HEK293 (cell line): ENCODE measurements at regions not wholly inside any gene's neighbourhood (a gene's known extent, or its start where the extent isn't known, plus 50 kb on each side); places are given as distances from the start of the nearest gene placed in this dataset.

Source experiments
- CTCF ChIA-PET: fragments of 350-600 bp; formaldehyde crosslinking; extraction: SDS; loops from one replicate; lab custom pipeline; 2021; ENCODE audit warnings: antibody characterized with exemption; lab: Yijun Ruan, JAX
- POLR2A ChIA-PET: fragments of 300-600 bp; formaldehyde crosslinking; extraction: SDS; loops from one replicate; lab custom pipeline; 2020; ENCODE audit warnings: antibody characterized with exemption, inconsistent platforms; lab: Yijun Ruan, JAX
- H3K27ac ChIP-seq: fragments of 200-500 bp; sonication (Bioruptor generic); 2 replicates; pipeline ENCODE4 v1.5.1; 2014; ENCODE audit warnings: low read depth, low read length, control low read depth, inconsistent platforms; ENCODE audit errors: extremely low read depth
- H3K36me3 ChIP-seq, 2 experiments: fragments of 200-500 bp in 1 of 2; sonication (Bioruptor generic) in 1 of 2; 1 replicate in 1 of 2; 2 replicates in 1 of 2; pipeline ENCODE4 v1.5.1; 2014 to 2017; ENCODE audit warnings: inconsistent platforms in 2 of 2, low read length in 2 of 2; ENCODE audit not compliant: control insufficient read depth in 2 of 2, insufficient read depth in 1 of 2
- H3K4me1 ChIP-seq: fragments of 200-500 bp; sonication (Bioruptor generic); 2 replicates; pipeline ENCODE4 v1.5.1; 2014; ENCODE audit warnings: mild to moderate bottlenecking, low read length, inconsistent platforms; ENCODE audit not compliant: control insufficient read depth, insufficient read depth
- H3K4me3 ChIP-seq: 2 replicates; pipeline ENCODE4 v1.5.1; 2011; ENCODE audit warnings: low read depth, mild to moderate bottlenecking, control low read depth, low read length, moderate library complexity
- H3K9me3 ChIP-seq: fragments of 200-500 bp; sonication (Bioruptor generic); 2 replicates; pipeline ENCODE4 v1.5.1; 2014; ENCODE audit warnings: low read depth, low read length, inconsistent platforms; ENCODE audit not compliant: control insufficient read depth, insufficient read depth
- EGR2 ChIP-seq: fragments of 450-650 bp; formaldehyde crosslinking; IDR thresholded peaks from 2 replicates; pipeline ENCODE4 v1.5.1; 2016; ENCODE audit warnings: low read depth, missing biosample characterization, missing genetic modification characterization
- GLIS1 ChIP-seq: fragments of 450-650 bp; formaldehyde crosslinking; IDR thresholded peaks from 2 replicates; pipeline ENCODE4 v1.5.1; 2016; ENCODE audit warnings: missing biosample characterization, missing genetic modification characterization
- HOXC10 ChIP-seq: sonication (generic); formaldehyde crosslinking; IDR thresholded peaks from 2 replicates; pipeline ENCODE4 v1.8.1; 2023; ENCODE audit warnings: mild to moderate bottlenecking, missing genetic modification reagents
- KLF16 ChIP-seq: fragments of 450-650 bp; formaldehyde crosslinking; IDR thresholded peaks from 2 replicates; pipeline ENCODE4 v1.5.1; 2017; ENCODE audit warnings: missing biosample characterization, missing genetic modification characterization
- PRDM1 ChIP-seq: fragments of 450-650 bp; formaldehyde crosslinking; IDR thresholded peaks from 2 replicates; pipeline ENCODE4; 2016; ENCODE audit warnings: missing biosample characterization, missing genetic modification characterization
- RBAK ChIP-seq: fragments of 450-650 bp; formaldehyde crosslinking; IDR thresholded peaks from 2 replicates; pipeline ENCODE4 v1.5.1; 2016; ENCODE audit warnings: missing biosample characterization, missing genetic modification characterization
- REST ChIP-seq: fragments of 450-650 bp; formaldehyde crosslinking; IDR thresholded peaks from 2 replicates; pipeline ENCODE4 v1.5.1; 2016; ENCODE audit warnings: missing biosample characterization, missing genetic modification characterization
- SP3 ChIP-seq: fragments of 450-650 bp; formaldehyde crosslinking; IDR thresholded peaks from 2 replicates; pipeline ENCODE4 v1.5.1; 2016; ENCODE audit warnings: missing biosample characterization, missing genetic modification characterization
- YY2 ChIP-seq: fragments of 450-650 bp; formaldehyde crosslinking; IDR thresholded peaks from 2 replicates; pipeline ENCODE4 v1.5.1; 2016; ENCODE audit warnings: missing biosample characterization, missing genetic modification characterization
- ZBTB20 ChIP-seq: fragments of 450-650 bp; formaldehyde crosslinking; IDR thresholded peaks from 2 replicates; pipeline ENCODE4 v1.5.1; 2016; ENCODE audit warnings: missing biosample characterization, missing genetic modification characterization
- ZNF214 ChIP-seq: fragments of 450-650 bp; formaldehyde crosslinking; IDR thresholded peaks from 2 replicates; pipeline ENCODE4 v1.5.1; 2017; ENCODE audit warnings: missing biosample characterization, mild to moderate bottlenecking, missing genetic modification characterization, borderline replicate concordance
- ZNF335 ChIP-seq: fragments of 450-650 bp; formaldehyde crosslinking; conservative IDR thresholded peaks from 2 replicates; pipeline ENCODE4 v1.5.1; 2016; ENCODE audit warnings: missing biosample characterization, missing genetic modification characterization
- ZNF350 ChIP-seq: fragments of 450-650 bp; formaldehyde crosslinking; IDR thresholded peaks from 2 replicates; pipeline ENCODE4 v1.5.0; 2017; ENCODE audit warnings: missing biosample characterization, mild to moderate bottlenecking, missing genetic modification characterization
- ZNF354C ChIP-seq: fragments of 450-650 bp; formaldehyde crosslinking; IDR thresholded peaks from 2 replicates; pipeline ENCODE4 v1.5.1; 2016; ENCODE audit warnings: missing biosample characterization, missing genetic modification characterization, low read depth, borderline replicate concordance
- ZNF514 ChIP-seq: fragments of 450-650 bp; formaldehyde crosslinking; IDR thresholded peaks from 2 replicates; pipeline ENCODE4 v1.5.1; 2016; ENCODE audit warnings: missing biosample characterization, missing genetic modification characterization
- ZNF518A ChIP-seq: fragments of 450-650 bp; formaldehyde crosslinking; conservative IDR thresholded peaks from 2 replicates; pipeline ENCODE4 v1.5.1; 2016; ENCODE audit warnings: low read depth, missing biosample characterization, missing genetic modification characterization
- ZNF571 ChIP-seq: fragments of 450-650 bp; formaldehyde crosslinking; IDR thresholded peaks from 2 replicates; pipeline ENCODE4 v1.5.0; 2017; ENCODE audit warnings: missing biosample characterization, missing genetic modification characterization
- ZNF580 ChIP-seq: fragments of 450-650 bp; formaldehyde crosslinking; IDR thresholded peaks from 2 replicates; pipeline ENCODE4 v1.5.1; 2016; ENCODE audit warnings: missing biosample characterization, missing genetic modification characterization
- ZNF664 ChIP-seq: fragments of 450-650 bp; formaldehyde crosslinking; IDR thresholded peaks from 2 replicates; pipeline ENCODE4 v1.5.1; 2016; ENCODE audit warnings: missing biosample characterization, missing genetic modification characterization
- ZNF692 ChIP-seq: fragments of 450-650 bp; formaldehyde crosslinking; IDR thresholded peaks from 2 replicates; pipeline ENCODE4 v1.5.1; 2016; ENCODE audit warnings: missing biosample characterization, missing genetic modification characterization
- ZNF837 ChIP-seq: fragments of 450-650 bp; formaldehyde crosslinking; IDR thresholded peaks from 2 replicates; pipeline ENCODE4 v1.5.1; 2016; ENCODE audit warnings: missing biosample characterization, missing genetic modification characterization
- ZNF843 ChIP-seq: fragments of 450-650 bp; formaldehyde crosslinking; IDR thresholded peaks from 2 replicates; pipeline ENCODE4 v1.5.1; 2016; ENCODE audit warnings: missing biosample characterization, missing genetic modification characterization
- ZSCAN30 ChIP-seq: fragments of 450-650 bp; IDR thresholded peaks from 2 replicates; pipeline ENCODE4 v1.5.1; 2018; ENCODE audit warnings: missing biosample characterization, mild to moderate bottlenecking, missing genetic modification characterization, moderate library complexity

- no peak for TF ChIP-seq ZNF518A (tag by site-specific recombination)
- TF ChIP-seq ZNF692 (tag by site-specific recombination), result no peak
- no peak for TF ChIP-seq SP3 (tag by site-specific recombination)
- TF ChIP-seq ZSCAN30, result no peak
- no peak for TF ChIP-seq ZNF350 (tag by site-specific recombination)
- TF ChIP-seq ZNF571, result no peak
- Histone ChIP-seq H3K27ac (no peak overlapping the region), H3K36me3 (no peaks in the 10 kb centered on the region), H3K4me3 (no peak overlapping the region), H3K4me1 (no peaks in the 10 kb centered on the region), H3K9me3 (no peaks in the 10 kb centered on the region)
- ChIA-PET POLR2A (interaction anchor here (1.2 kb wide), 1 partner anchor 217 kb away, joined by 4 read pairs; the partner anchor contains the start of gene BTG1), CTCF (interaction anchor here (0.6 kb wide), 1 partner anchor 172 kb away, joined by 4 read pairs; no protein-coding TSS in a partner anchor)
Measured at GRCh38 chr12:91928501-91928900, 217.1 kb downstream of the BTG1 start.

- Histone ChIP-seq H3K27ac (no peak overlapping the region), H3K4me1 (no peaks in the 10 kb centered on the region), H3K4me3 (no peak overlapping the region), H3K9me3 (no peaks in the 10 kb centered on the region), H3K36me3 (no peaks in the 10 kb centered on the region)
- ChIA-PET POLR2A (no interaction called here), CTCF (interaction anchor here (0.6 to 0.7 kb wide), 2 partner anchors 105 to 361 kb away, joined by 3 read pairs; no protein-coding TSS in a partner anchor)
- TF ChIP-seq ZNF514 (tag by site-specific recombination) (no peak), GLIS1 (tag by site-specific recombination) (no peak)
Measured at GRCh38 chr12:91926848-91927247, 218.8 kb downstream of the BTG1 start.

- Histone ChIP-seq H3K27ac (no peak overlapping the region), H3K36me3 (no peaks in the 10 kb centered on the region), H3K4me3 (no peak overlapping the region), H3K9me3 (no peaks in the 10 kb centered on the region), H3K4me1 (no peaks in the 10 kb centered on the region)
- CTCF ChIA-PET, result interaction anchor here (0.7 kb wide), 1 partner anchor 1511 kb away, joined by 3 read pairs; no protein-coding TSS in a partner anchor
- POLR2A ChIA-PET, result no interaction called here
- TF ChIP-seq ZNF580 (tag by site-specific recombination), result no peak
- TF ChIP-seq ZNF354C (tag by site-specific recombination), result no peak
- TF ChIP-seq HOXC10, result no peak
- TF ChIP-seq ZNF214 (tag by site-specific recombination), result no peak
- TF ChIP-seq ZNF843 (tag by site-specific recombination), result no peak
- TF ChIP-seq EGR2, result no peak
- no peak for TF ChIP-seq ZNF514 (tag by site-specific recombination)
- TF ChIP-seq PRDM1 (tag by site-specific recombination), result no peak
- TF ChIP-seq REST (tag by site-specific recombination), result no peak
- no peak for TF ChIP-seq KLF16 (tag by site-specific recombination)
- TF ChIP-seq ZNF664 (tag by site-specific recombination), result no peak
- TF ChIP-seq ZNF335, result no peak
- TF ChIP-seq RBAK (tag by site-specific recombination), result no peak
- TF ChIP-seq ZNF837 (tag by site-specific recombination), result no peak
- no peak for TF ChIP-seq YY2 (tag by site-specific recombination)
- no peak for TF ChIP-seq ZBTB20 (tag by site-specific recombination)
Measured at GRCh38 chr12:91924827-91925226, 220.8 kb downstream of the BTG1 start.
